ENCODE measurements at regions not wholly inside any gene's neighbourhood (a gene's known extent, or its start where the extent isn't known, plus 50 kb on each side); places are given as distances from the start of the nearest gene placed in this dataset.

- Histone ChIP-seq H3K4me3 (ENCODE audit: low read length) (no peak overlapping the region), H3K36me3 (replicated peaks; ENCODE audit: insufficient read depth, low read length) (no peaks in the 10 kb centered on the region), H2AFZ (ENCODE audit: low read length) (no peak overlapping the region), H3F3A (ENCODE audit: insufficient read depth, low read length) (no peaks in the 10 kb centered on the region), H3K27me3 (replicated peaks; ENCODE audit: insufficient read depth, low read length) (no peaks in the 10 kb centered on the region), H4K20me1 (ENCODE audit: insufficient read depth, low read length) (no peaks in the 10 kb centered on the region), H3K9me3 (replicated peaks; ENCODE audit: insufficient read depth, low read length) (no peaks in the 10 kb centered on the region), H3K4me1 (ENCODE audit: low read length) (no peaks in the 10 kb centered on the region), H3K4me2 (ENCODE audit: low read depth, low read length) (no peak overlapping the region), H3K9ac (ENCODE audit: low read length) (no peak overlapping the region), H3K79me2 (ENCODE audit: low read length) (no peaks in the 10 kb centered on the region), H3K27ac (ENCODE audit: low read length) (no peak overlapping the region), H3K9me2 (replicated peaks; ENCODE audit: insufficient read depth, low read length) (no peaks in the 10 kb centered on the region)
- no peak for DNase-seq
- TF ChIP-seq CTCF (IDR thresholded peaks at IDR 0.05; ENCODE audit: low read length): no peak
- no peak for TF ChIP-seq EZH2 (optimal IDR thresholded peaks at IDR 0.05; ENCODE audit: low read depth, low read length)
- no peak for TF ChIP-seq EZH2phosphoT487 (IDR thresholded peaks at IDR 0.05; ENCODE audit: low read length)
Measured at GRCh38 chrX:16459008-16459407, 190.9 kb upstream of the S100G start.

- H2AFZ ChIP-seq (ENCODE audit: low read length): no peak overlapping the region
- no peak overlapping the region for H3K4me3 ChIP-seq (ENCODE audit: low read length)
- H3K9ac ChIP-seq (ENCODE audit: low read length): no peak overlapping the region
- no peaks in the 10 kb centered on the region for H4K20me1 ChIP-seq (ENCODE audit: insufficient read depth, low read length)
- no peaks in the 10 kb centered on the region for H3F3A ChIP-seq (ENCODE audit: insufficient read depth, low read length)
- H3K9me3 ChIP-seq (replicated peaks; ENCODE audit: insufficient read depth, low read length): no peaks in the 10 kb centered on the region
- no peak overlapping the region for H3K27ac ChIP-seq (ENCODE audit: low read length)
- H3K36me3 ChIP-seq (replicated peaks; ENCODE audit: insufficient read depth, low read length): no peaks in the 10 kb centered on the region
- H3K4me2 ChIP-seq (ENCODE audit: low read depth, low read length): no peak overlapping the region
- no peaks in the 10 kb centered on the region for H3K27me3 ChIP-seq (replicated peaks; ENCODE audit: insufficient read depth, low read length)
- TF ChIP-seq EZH2phosphoT487 (IDR thresholded peaks at IDR 0.05; ENCODE audit: low read length) (no peak), EZH2 (optimal IDR thresholded peaks at IDR 0.05; ENCODE audit: low read depth, low read length) (no peak), CTCF (IDR thresholded peaks at IDR 0.05; ENCODE audit: low read length) (no peak)
- no peak for DNase-seq
- no peaks in the 10 kb centered on the region for H3K9me2 ChIP-seq (replicated peaks; ENCODE audit: insufficient read depth, low read length)
- no peaks in the 10 kb centered on the region for H3K4me1 ChIP-seq (ENCODE audit: low read length)
- no peaks in the 10 kb centered on the region for H3K79me2 ChIP-seq (ENCODE audit: low read length)
Measured at GRCh38 chrX:16461968-16462367, 188.0 kb upstream of the S100G start.

GRCh38 chrX:16462912-16463311 lies 187.0 kb upstream of the S100G start:
- no peaks in the 10 kb centered on the region for H3K9me3 ChIP-seq (replicated peaks; ENCODE audit: insufficient read depth, low read length)
- H3K9ac ChIP-seq (ENCODE audit: low read length): no peak overlapping the region
- H3K4me2 ChIP-seq (ENCODE audit: low read depth, low read length): no peak overlapping the region
- H3K36me3 ChIP-seq (replicated peaks; ENCODE audit: insufficient read depth, low read length): no peaks in the 10 kb centered on the region
- no peak overlapping the region for H3K4me3 ChIP-seq (ENCODE audit: low read length)
- H3K27ac ChIP-seq (ENCODE audit: low read length): no peak overlapping the region
- TF ChIP-seq EZH2phosphoT487 (IDR thresholded peaks at IDR 0.05; ENCODE audit: low read length) (no peak), CTCF (IDR thresholded peaks at IDR 0.05; ENCODE audit: low read length) (no peak), EZH2 (optimal IDR thresholded peaks at IDR 0.05; ENCODE audit: low read depth, low read length) (no peak)
- H4K20me1 ChIP-seq (ENCODE audit: insufficient read depth, low read length): no peaks in the 10 kb centered on the region
- H3K27me3 ChIP-seq (replicated peaks; ENCODE audit: insufficient read depth, low read length): no peaks in the 10 kb centered on the region
- no peak overlapping the region for H2AFZ ChIP-seq (ENCODE audit: low read length)
- no peaks in the 10 kb centered on the region for H3K79me2 ChIP-seq (ENCODE audit: low read length)
- no peak for DNase-seq
- H3F3A ChIP-seq (ENCODE audit: insufficient read depth, low read length): no peaks in the 10 kb centered on the region
- H3K9me2 ChIP-seq (replicated peaks; ENCODE audit: insufficient read depth, low read length): no peaks in the 10 kb centered on the region
- H3K4me1 ChIP-seq (ENCODE audit: low read length): no peaks in the 10 kb centered on the region
